Epithelial cell of esophagus (primary cell): ENCODE measurements at regions not wholly inside any gene's neighbourhood (a gene's known extent, or its start where the extent isn't known, plus 50 kb on each side); places are given as distances from the start of the nearest gene placed in this dataset.

ENCODE experiments used
- DNase-seq: peaks from one replicate; pipeline ENCODE4 v3.0.0; 2010; ENCODE audit warnings: low read depth
- H3K4me3 ChIP-seq: 2 replicates; pipeline ENCODE4 v1.5.1; 2011; ENCODE audit warnings: mild to moderate bottlenecking, low read length, control low read depth
- TF ChIP-seq, protein P1 (sequence below): IDR thresholded peaks from 2 replicates; pipeline ENCODE4 v1.5.1; 2011; ENCODE audit warnings: low read depth, mild to moderate bottlenecking, low read length, control low read depth, inconsistent platforms; ENCODE audit not compliant: insufficient read depth; ENCODE audit errors: missing control alignments

DNA sequence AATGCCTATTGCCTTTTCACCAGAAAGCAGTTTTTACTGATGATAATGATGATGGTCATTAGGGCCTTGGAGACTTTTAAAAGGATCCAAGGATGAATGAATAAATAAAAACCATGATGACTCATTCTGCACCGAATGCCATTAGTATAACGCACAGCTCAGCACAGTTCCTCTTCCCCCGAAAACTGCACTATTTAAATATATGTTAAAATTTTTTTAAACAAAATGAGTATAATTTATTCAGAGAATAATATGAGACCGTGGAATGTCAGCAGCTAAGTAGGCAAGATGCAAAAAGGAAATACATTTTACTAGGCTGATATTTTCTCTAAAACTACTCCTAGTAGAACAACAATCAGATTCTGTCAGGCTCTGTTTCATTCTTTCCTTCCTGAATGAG lies 83.4 kb upstream of the NANOGP8 start:
- peak; percentile 62 for DNase-seq
- no peak overlapping the region for H3K4me3 ChIP-seq
- TF ChIP-seq, protein P1, sequence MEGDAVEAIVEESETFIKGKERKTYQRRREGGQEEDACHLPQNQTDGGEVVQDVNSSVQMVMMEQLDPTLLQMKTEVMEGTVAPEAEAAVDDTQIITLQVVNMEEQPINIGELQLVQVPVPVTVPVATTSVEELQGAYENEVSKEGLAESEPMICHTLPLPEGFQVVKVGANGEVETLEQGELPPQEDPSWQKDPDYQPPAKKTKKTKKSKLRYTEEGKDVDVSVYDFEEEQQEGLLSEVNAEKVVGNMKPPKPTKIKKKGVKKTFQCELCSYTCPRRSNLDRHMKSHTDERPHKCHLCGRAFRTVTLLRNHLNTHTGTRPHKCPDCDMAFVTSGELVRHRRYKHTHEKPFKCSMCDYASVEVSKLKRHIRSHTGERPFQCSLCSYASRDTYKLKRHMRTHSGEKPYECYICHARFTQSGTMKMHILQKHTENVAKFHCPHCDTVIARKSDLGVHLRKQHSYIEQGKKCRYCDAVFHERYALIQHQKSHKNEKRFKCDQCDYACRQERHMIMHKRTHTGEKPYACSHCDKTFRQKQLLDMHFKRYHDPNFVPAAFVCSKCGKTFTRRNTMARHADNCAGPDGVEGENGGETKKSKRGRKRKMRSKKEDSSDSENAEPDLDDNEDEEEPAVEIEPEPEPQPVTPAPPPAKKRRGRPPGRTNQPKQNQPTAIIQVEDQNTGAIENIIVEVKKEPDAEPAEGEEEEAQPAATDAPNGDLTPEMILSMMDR, result no peak

DNA sequence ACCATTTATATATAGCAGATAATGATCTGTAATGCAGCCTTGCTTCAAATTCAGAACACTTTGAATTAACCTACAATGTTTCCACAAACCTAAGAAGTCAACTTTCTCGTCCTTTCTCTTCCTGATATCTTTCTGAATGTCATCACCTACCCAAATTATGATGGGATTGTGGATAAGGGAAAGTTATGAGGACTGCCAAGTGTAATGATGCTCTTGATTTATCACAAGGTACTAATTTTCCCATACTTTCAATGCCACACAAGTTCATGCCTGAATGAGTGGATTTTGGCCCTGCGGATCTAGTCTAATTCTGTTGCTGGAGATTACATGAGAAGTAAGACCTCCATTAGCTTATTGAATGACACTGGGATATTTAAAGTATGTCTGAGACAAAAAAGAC lies 82.6 kb upstream of the NANOGP8 start:
- TF ChIP-seq, protein P1, result no peak
- no peak overlapping the region for H3K4me3 ChIP-seq
- no peak for DNase-seq

DNA sequence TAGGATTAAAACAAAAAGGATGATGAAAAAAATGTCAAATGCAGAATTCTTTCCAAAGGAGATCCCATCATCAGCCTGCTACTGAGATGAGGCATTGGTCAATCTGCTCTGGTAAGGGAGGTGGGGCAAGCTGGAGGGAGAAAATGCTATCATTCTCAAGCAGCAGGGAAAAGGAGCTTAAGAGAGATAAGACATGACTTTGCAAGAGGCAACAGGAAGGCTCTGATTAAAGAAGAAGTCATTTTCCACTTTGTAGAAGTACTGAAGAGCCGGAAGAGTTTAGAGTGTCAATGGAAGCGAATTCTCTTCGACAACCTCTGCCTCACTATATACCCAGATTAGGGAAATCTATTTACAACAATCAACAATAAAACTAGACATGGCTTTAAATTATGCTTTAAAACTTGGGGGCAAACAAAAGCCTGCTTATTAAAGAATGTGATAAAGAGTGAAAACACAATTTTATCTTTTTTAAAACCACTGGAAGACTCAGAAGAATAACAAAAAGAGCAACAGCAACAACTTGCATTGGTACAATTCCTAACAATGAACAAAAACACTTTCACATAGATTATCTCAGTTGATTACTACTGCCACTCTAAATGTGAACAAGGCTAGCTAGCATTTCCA lies 81.8 kb upstream of the NANOGP8 start:
- TF ChIP-seq, protein P1, result no peak
- no peak for DNase-seq
- no peak overlapping the region for H3K4me3 ChIP-seq

DNA sequence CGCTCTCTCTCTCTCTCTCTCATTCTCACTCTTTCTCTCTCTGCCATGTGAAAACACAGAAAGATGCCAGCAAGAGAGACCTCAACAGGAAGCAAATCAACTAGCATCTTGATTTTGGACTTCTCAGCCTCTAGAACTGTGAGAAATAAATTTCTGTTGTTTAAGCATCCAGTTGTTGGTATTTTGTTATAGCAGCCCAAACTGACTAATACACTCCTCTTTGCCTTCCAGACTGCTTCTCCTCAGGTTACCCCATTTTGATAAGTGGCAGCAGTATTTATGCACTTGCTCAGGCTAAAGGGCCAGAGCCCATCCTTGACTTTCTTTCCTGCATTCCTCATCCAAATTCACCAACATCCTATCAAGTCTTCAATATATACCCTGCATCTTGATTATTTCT lies 76.6 kb upstream of the NANOGP8 start:
- no peak for DNase-seq
- H3K4me3 ChIP-seq, result no peak overlapping the region
- TF ChIP-seq, protein P1, result no peak

DNA sequence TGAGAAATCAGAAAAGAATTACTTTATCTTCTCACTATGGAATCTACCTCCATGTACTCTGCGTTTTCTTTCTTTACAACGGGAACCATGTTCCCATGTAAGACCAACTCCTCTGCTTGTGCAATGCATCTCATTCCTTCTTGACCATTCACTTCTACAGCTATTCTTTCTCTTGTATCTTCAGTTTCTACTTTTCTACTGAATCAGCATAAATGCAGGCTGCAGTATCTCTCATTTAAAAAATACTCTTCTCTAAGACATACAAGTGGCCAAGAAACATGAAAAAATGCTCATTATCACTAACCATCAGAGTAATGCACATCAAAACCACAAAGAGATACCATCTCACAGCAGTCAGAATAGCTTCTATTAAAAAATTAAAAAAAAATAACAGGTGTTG lies 74.1 kb upstream of the NANOGP8 start:
- TF ChIP-seq, protein P1, result no peak
- DNase-seq, result no peak
- no peak overlapping the region for H3K4me3 ChIP-seq

DNA sequence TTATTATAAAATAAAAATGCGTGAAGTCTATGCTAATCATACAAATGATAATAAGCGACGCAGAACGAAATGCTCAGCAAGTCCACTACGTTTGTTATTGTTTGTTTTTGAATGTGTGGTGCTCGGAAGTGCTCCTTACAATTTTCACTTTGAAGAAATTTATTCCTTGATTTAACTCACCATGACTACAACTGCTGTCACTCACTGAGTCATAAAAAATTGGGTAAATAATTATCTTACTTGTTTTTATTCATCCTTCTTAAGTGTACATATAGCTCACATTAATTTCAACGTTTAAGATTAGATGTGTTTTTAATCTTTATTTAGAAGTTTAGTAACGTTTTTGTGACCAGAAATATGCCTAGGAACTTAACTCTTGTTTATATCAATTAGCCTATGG lies 66.7 kb upstream of the NANOGP8 start:
- TF ChIP-seq, protein P1, result no peak
- DNase-seq, result peak; percentile 5

DNA sequence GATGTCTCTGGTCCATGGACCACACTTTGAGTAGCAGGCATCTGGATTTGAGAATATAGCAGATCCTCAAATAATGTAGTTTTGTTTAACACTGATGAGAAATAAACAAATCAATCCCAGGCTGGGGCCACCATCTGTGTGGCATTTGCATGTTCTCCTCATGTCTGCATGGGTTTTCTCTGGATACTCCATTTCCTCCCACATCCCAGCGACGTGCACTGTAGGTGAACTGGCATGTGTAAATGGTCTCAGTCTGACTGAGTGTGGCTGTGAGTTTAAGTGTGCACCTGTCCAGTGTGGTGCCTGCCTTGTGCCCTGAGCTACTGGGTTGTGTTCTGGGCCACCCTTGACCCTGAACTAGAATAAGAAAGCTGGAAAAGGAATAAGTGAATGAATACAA lies 66.3 kb upstream of the NANOGP8 start:
- TF ChIP-seq, protein P1, result no peak
- no peak for DNase-seq
- H3K4me3 ChIP-seq, result no peak overlapping the region

More for the DNA sequence above, 66.7 kb upstream of the NANOGP8 start:
- no peak overlapping the region for H3K4me3 ChIP-seq
